GM20000 (cell line): ENCODE measurements at regions not wholly inside any gene's neighbourhood (a gene's known extent, or its start where the extent isn't known, plus 50 kb on each side); places are given as distances from the start of the nearest gene placed in this dataset.

Source experiments
- DNase-seq: peaks from one replicate; pipeline ENCODE4 v3.0.0; 2012; ENCODE audit warnings: low spot score
- TF ChIP-seq, protein P1 (sequence below): IDR thresholded peaks from 2 replicates; pipeline ENCODE4 v1.5.1; 2012; ENCODE audit warnings: mild to moderate bottlenecking, control low read depth; ENCODE audit errors: extremely low read depth, missing control alignments

- TF ChIP-seq, protein P1, sequence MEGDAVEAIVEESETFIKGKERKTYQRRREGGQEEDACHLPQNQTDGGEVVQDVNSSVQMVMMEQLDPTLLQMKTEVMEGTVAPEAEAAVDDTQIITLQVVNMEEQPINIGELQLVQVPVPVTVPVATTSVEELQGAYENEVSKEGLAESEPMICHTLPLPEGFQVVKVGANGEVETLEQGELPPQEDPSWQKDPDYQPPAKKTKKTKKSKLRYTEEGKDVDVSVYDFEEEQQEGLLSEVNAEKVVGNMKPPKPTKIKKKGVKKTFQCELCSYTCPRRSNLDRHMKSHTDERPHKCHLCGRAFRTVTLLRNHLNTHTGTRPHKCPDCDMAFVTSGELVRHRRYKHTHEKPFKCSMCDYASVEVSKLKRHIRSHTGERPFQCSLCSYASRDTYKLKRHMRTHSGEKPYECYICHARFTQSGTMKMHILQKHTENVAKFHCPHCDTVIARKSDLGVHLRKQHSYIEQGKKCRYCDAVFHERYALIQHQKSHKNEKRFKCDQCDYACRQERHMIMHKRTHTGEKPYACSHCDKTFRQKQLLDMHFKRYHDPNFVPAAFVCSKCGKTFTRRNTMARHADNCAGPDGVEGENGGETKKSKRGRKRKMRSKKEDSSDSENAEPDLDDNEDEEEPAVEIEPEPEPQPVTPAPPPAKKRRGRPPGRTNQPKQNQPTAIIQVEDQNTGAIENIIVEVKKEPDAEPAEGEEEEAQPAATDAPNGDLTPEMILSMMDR = no peak
- no peak for DNase-seq
Observed at GRCh38 chr15:39161096-39161495, 419.8 kb upstream of the THBS1 start.

- TF ChIP-seq, protein P1 = no peak
- DNase-seq = no peak
Observed at GRCh38 chr15:39165020-39165706, 415.7 kb upstream of the THBS1 start.

DNA sequence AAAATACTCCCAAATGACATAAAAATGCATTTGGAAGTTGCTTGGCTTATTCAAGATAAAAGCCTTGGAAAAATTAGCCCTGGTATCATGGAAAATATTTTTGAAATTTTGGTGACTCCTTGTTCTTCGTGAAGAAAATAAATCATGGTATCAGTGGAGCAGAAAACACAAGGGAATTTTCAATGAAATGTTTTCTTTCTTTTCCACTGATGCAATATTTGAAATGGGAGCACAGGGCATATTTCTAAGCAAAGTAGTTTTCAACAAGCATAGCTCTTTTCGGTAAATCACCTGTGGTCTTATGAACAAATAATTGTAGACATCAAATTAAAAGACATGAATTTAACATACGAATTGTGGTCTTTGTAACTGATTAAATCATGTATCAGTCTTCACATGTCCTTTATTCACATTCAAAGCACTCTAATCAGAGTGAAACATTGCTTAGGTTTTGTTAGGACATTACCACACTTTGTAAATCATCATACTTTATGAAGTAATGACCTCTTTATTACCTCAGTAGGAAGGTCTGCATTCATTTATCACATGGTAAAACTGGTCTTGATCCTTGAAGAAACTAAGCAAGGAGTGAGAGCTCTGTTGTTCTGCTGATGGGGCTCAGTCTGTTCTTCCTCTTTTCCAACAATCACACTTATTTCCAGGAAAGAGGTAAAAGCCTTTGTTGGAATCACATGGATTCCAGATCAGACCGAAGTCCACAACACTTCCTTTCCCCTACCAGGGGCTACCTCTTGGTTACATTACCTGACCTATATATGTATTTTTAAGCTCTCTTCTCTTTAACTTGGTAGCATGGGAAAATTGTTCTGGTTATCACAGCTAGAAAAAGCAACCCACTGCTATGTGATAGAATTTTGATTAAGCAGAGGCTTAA lies 413.5 kb upstream of the THBS1 start:
- TF ChIP-seq, protein P1 = no peak
- DNase-seq = no peak

DNA sequence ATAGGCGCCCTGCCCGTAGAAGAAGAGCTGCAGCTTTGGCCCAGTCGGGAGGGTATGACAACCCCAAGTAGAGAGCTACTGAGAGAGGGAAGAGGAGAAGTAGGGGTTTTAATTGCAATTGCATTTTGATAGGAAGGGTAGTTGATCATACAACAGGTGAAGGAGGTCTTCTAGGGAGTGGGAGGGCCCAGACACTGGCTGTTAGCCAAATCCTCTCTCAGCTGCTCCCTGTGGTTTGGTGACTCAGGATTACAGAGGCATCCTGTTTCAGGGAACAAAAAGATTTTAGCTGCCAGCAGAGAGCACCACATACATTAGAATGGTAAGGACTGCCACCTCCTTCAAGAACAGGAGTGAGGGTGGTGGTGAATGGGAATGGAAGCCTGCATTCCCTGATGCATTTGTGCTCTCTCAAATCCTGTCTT lies 408.9 kb upstream of the THBS1 start:
- TF ChIP-seq, protein P1 = no peak
- DNase-seq = no peak

- peak; percentile 12 for DNase-seq
Observed at GRCh38 chr15:39172380-39173281, 408.2 kb upstream of the THBS1 start.

DNA sequence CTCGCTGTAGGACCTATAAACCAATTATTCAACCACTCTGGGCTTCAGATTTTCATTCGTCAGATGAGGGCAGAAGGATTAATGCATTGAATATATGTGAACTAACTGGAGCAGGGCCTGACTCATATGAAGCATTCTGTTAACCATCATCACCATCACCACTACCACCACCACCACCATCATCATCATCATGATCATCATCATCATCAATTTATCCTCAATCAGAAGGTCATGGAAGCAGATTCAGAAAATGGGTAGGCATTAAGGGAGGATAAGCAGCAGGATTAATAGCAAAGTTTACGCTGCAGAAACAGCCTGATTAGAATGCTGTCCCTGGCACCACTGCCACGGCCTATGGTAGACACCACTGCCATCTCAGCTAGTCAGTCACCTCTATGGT lies 407.5 kb upstream of the THBS1 start:
- TF ChIP-seq, protein P1 = no peak
- DNase-seq = no peak

More at GRCh38 chr15:39172380-39173281, 408.2 kb upstream of the THBS1 start:
- TF ChIP-seq, protein P1 = no peak
